ENCODE measurements at regions not wholly inside any gene's neighbourhood (a gene's known extent, or its start where the extent isn't known, plus 50 kb on each side); places are given as distances from the start of the nearest gene placed in this dataset.
"Not testable (repeated sequence)": the region's sequence is repeated elsewhere in the genome, so short reads cannot be mapped to it uniquely, and the experiment has no call there.

- Histone ChIP-seq H3K79me2 (ENCODE audit: control insufficient read depth, insufficient read depth, low read length) (no peaks in the 10 kb centered on the region), H3K9me3 (ENCODE audit: control extremely low read depth in 1 of 3, control insufficient read depth in 2 of 3, insufficient read depth in 1 of 3, low read length in 2 of 3) (no peaks in the 10 kb centered on the region), H3K9ac (ENCODE audit: low read length) (no peak overlapping the region), H3K27me3 (replicated peaks in 1 of 4; ENCODE audit: control extremely low read depth in 1 of 4, control insufficient read depth in 3 of 4, insufficient read depth in 4 of 4, low read length in 3 of 4) (no peaks in the 10 kb centered on the region), H3K4me3 (ENCODE audit: control extremely low read depth in 1 of 5, extremely low read depth in 1 of 5, insufficient read depth in 1 of 5, low read depth in 2 of 5, low read length in 4 of 5) (no peak overlapping the region), H3K4me1 (ENCODE audit: control insufficient read depth in 2 of 2, insufficient read depth in 2 of 2, low read length in 2 of 2) (no peaks in the 10 kb centered on the region), H3K36me3 (replicated peaks in 1 of 2; ENCODE audit: control extremely low read depth in 1 of 2, control insufficient read depth in 1 of 2, extremely low read depth in 1 of 2, insufficient read depth in 2 of 2, low read length in 1 of 2) (no peaks in the 10 kb centered on the region), H2AFZ (ENCODE audit: insufficient read depth, low read depth, low read length, poor library complexity, severe bottlenecking) (no peak overlapping the region), H3K4me2 (replicated peaks; ENCODE audit: low read depth, low read length, poor library complexity, severe bottlenecking) (no peak overlapping the region), H3K27ac (ENCODE audit: low read length in 2 of 2) (no peak overlapping the region), H4K20me1 (ENCODE audit: control insufficient read depth, insufficient read depth, low read length, poor library complexity, severe bottlenecking) (no peaks in the 10 kb centered on the region)
- Mint-ChIP-seq H3K27me3 (peaks cover 10% of the 10 kb centered on the region), H3K4me3 (no peak overlapping the region), H3K27ac (no peak overlapping the region), H3K9me3 (ENCODE audit: insufficient read depth) (no peaks in the 10 kb centered on the region), H3K4me1 (no peaks in the 10 kb centered on the region)
- WGBS (ENCODE audit: insufficient coverage), result 93% methylated on average over 2 of the region's 3 CpGs
- ChIA-PET CTCF (no interaction called here), POLR2A (no interaction called here)
- intact Hi-C loops (cut with micrococcal nuclease), result no loop called here
- ATAC-seq (ENCODE audit: low read depth) (no peak), DNase-seq (no peak)
- no peak for TF ChIP-seq CTCF (IDR thresholded peaks at IDR 0.05)
These were observed 648.4 kb downstream of the ETS1 start for GRCh38 chr11:127939000-127939399.

GRCh38 chr11:127935081-127935480, 652.3 kb downstream of the ETS1 start:
- intact Hi-C loops (cut with micrococcal nuclease), result no loop called here
- Histone ChIP-seq H3K4me1 (ENCODE audit: control insufficient read depth in 2 of 2, insufficient read depth in 2 of 2, low read length in 2 of 2) (no peaks in the 10 kb centered on the region), H3K27me3 (replicated peaks in 1 of 4; ENCODE audit: control extremely low read depth in 1 of 4, control insufficient read depth in 3 of 4, insufficient read depth in 4 of 4, low read length in 3 of 4) (no peaks in the 10 kb centered on the region), H3K36me3 (replicated peaks in 1 of 2; ENCODE audit: control extremely low read depth in 1 of 2, control insufficient read depth in 1 of 2, extremely low read depth in 1 of 2, insufficient read depth in 2 of 2, low read length in 1 of 2) (no peaks in the 10 kb centered on the region), H3K4me2 (replicated peaks; ENCODE audit: low read depth, low read length, poor library complexity, severe bottlenecking) (no peak overlapping the region), H3K9ac (ENCODE audit: low read length) (no peak overlapping the region), H4K20me1 (ENCODE audit: control insufficient read depth, insufficient read depth, low read length, poor library complexity, severe bottlenecking) (no peaks in the 10 kb centered on the region), H3K79me2 (ENCODE audit: control insufficient read depth, insufficient read depth, low read length) (no peaks in the 10 kb centered on the region), H3K27ac (ENCODE audit: low read length in 2 of 2) (no peak overlapping the region), H3K9me3 (ENCODE audit: control extremely low read depth in 1 of 3, control insufficient read depth in 2 of 3, insufficient read depth in 1 of 3, low read length in 2 of 3) (no peaks in the 10 kb centered on the region), H2AFZ (ENCODE audit: insufficient read depth, low read depth, low read length, poor library complexity, severe bottlenecking) (no peak overlapping the region), H3K4me3 (ENCODE audit: control extremely low read depth in 1 of 5, extremely low read depth in 1 of 5, insufficient read depth in 1 of 5, low read depth in 2 of 5, low read length in 4 of 5) (no peak overlapping the region)
- Mint-ChIP-seq H3K9me3 (ENCODE audit: insufficient read depth) (no peaks in the 10 kb centered on the region), H3K4me3 (no peak overlapping the region), H3K4me1 (no peaks in the 10 kb centered on the region), H3K27me3 (peaks cover 16% of the 10 kb centered on the region), H3K27ac (no peak overlapping the region)
- ChIA-PET CTCF (no interaction called here), POLR2A (no interaction called here)
- DNase-seq, result no peak
- WGBS (ENCODE audit: insufficient coverage), result 85% methylated on average over 3 of the region's 4 CpGs
- TF ChIP-seq CTCF (IDR thresholded peaks at IDR 0.05) (no peak), EZH2 (IDR thresholded peaks at IDR 0.05; ENCODE audit: borderline replicate concordance, insufficient read depth, low read depth, low read length, poor library complexity, severe bottlenecking) (no peak)
- no peak for ATAC-seq (ENCODE audit: low read depth)

GRCh38 chr11:127933961-127934360, 653.4 kb downstream of the ETS1 start:
- DNase-seq; H3K9me3 ChIP-seq (ENCODE audit: control extremely low read depth in 1 of 3, control insufficient read depth in 2 of 3, insufficient read depth in 1 of 3, low read length in 2 of 3); H2AFZ ChIP-seq (ENCODE audit: insufficient read depth, low read depth, low read length, poor library complexity, severe bottlenecking); H3K9me3 Mint-ChIP-seq (ENCODE audit: insufficient read depth); H4K20me1 ChIP-seq (ENCODE audit: control insufficient read depth, insufficient read depth, low read length, poor library complexity, severe bottlenecking); CTCF ChIA-PET; ATAC-seq (ENCODE audit: low read depth); H3K4me1 ChIP-seq (ENCODE audit: control insufficient read depth in 2 of 2, insufficient read depth in 2 of 2, low read length in 2 of 2); H3K4me1 Mint-ChIP-seq; H3K9ac ChIP-seq (ENCODE audit: low read length); intact Hi-C loops (cut with micrococcal nuclease); H3K79me2 ChIP-seq (ENCODE audit: control insufficient read depth, insufficient read depth, low read length); H3K4me2 ChIP-seq (replicated peaks; ENCODE audit: low read depth, low read length, poor library complexity, severe bottlenecking); H3K27ac Mint-ChIP-seq; H3K36me3 ChIP-seq (replicated peaks in 1 of 2; ENCODE audit: control extremely low read depth in 1 of 2, control insufficient read depth in 1 of 2, extremely low read depth in 1 of 2, insufficient read depth in 2 of 2, low read length in 1 of 2); POLR2A ChIA-PET; H3K4me3 Mint-ChIP-seq; H3K4me3 ChIP-seq (ENCODE audit: control extremely low read depth in 1 of 5, extremely low read depth in 1 of 5, insufficient read depth in 1 of 5, low read depth in 2 of 5, low read length in 4 of 5); H3K27ac ChIP-seq (ENCODE audit: low read length in 2 of 2); H3K27me3 ChIP-seq (replicated peaks in 1 of 4; ENCODE audit: control extremely low read depth in 1 of 4, control insufficient read depth in 3 of 4, insufficient read depth in 4 of 4, low read length in 3 of 4): not testable (repeated sequence)
- WGBS (ENCODE audit: insufficient coverage), result 82% methylated on average over 2 of the region's 4 CpGs
- peaks cover 18% of the 10 kb centered on the region for H3K27me3 Mint-ChIP-seq

Data from B cell (primary cell).